ENCODE measurements at regions not wholly inside any gene's neighbourhood (a gene's known extent, or its start where the extent isn't known, plus 50 kb on each side); places are given as distances from the start of the nearest gene placed in this dataset.
"Not testable (repeated sequence)": the region's sequence is repeated elsewhere in the genome, so short reads cannot be mapped to it uniquely, and the experiment has no call there.

DNA sequence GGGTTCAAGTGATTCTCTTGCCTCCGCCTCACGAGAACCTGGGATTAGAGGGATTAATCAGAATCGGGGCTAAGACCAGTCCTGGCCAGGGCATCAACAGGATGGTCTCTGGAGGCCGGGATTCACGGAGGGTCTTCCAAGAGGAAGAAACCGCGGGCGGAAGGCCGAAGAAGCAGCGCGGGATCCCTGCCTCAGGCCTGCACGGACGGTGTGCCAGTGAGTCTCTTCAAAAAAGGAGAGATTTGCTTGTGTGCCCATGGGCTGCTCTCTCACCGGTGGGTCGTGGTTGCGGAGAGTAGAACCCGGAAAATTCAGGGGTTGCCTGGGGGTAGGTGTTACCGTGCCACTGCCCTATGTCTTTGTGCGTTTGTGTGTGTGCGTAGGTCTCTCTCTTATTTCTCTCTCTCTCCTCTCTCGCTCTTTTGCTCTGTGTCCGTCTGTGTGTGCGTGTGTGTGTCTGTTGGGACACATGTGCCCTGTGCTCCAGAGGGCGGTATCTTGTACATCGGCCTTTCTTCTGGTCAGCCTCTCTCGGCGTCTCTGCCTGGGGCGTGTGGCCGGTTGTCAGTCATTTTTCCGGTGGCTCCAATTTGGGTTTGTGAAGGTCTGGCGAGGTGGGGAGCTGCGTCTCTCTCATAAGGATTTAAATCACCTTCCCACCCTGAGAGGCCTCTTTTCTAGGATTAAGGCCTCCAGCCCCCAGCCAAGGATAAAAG is 613.2 kb downstream of the KCNJ18 start:
- no peak for DNase-seq (ENCODE audit: low read depth, low spot score)

DNA sequence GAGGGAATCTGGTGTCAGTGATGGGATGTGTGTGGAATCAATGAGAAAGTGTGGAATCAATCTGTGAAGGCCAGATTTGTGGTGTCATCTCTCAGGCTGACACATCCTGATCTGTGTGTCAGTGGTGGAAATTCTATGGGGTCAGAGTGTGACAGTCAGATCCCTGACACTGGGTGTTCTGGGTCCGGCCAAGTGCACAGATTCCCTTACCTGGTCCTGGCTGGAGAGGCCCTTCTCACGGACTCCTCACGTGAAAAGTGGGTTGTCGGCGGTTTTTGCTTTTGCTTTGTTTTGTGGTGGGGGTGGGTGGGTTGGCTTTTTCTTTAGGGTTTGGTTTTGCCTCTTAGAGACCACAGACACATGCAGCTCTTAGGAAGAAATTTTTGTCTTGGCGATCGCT is 618.0 kb downstream of the KCNJ18 start:
- not testable (repeated sequence) for DNase-seq (ENCODE audit: low read depth, low spot score)

DNA sequence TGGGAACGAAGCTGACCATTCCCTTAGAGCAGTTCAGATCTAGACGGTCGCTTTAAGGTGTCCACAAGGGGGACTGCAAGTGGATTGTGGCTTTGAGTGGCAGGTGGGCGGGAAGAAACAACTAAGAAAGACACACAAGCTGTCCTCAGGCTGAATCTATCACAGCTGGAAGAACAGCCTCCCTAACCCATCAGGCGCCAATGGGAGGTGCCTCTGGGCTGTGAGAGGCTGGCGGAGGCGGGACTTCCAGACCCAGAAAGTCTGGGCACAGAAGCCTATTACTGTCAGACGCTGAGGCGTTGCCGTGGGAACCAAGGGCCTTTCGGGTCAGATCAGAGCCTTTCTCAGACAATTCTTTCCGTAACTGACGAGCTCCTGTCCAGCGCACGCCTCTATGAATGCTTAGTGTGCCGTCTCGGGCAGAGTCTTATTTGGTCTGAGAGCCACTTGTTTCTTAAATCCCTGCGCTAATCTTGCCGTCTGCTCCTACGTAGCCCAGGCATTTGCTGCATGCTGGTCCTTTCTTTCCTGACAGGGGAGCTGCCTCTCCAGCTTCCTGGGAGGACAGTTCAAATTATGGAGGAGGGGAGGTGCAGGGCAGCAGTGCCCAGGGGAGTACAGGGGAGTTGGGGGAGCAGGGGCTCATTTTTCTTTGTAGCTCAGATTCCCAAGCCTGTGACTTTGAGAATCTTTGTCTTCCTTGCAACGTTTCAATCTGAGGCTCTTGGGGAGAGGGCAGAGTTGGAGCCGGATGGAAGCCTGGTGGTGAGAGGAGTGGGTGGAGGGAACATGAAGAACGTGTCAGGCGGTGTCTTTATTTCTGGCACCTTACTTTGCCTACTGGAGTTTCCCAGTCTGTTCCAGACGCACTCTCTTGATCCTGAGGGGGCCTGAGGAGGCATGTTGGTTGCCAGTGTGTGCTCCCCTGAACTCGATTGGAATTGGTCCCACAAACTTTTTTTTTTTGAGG is 618.7 kb downstream of the KCNJ18 start:
- DNase-seq (ENCODE audit: low read depth, low spot score): peak; percentile 83

DNA sequence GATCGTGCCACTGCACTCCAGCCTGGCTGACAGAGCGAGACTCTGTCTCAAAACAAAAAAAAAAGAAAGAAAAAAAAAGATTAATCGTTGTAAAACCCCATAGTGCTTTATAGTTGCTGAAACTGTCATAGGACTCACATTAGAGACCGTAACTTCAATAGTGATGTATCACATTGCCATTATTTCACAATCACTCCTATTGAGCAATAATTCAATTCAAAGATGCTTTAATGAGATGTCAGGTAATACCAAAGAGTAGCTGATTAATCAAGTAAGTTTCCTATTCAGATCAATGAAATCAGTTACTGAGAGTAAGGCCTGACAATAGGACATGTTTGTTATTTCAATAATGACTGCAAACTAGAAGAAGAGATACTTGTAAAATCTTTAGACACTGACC is 628.7 kb downstream of the KCNJ18 start:
- DNase-seq (ENCODE audit: low read depth, low spot score): not testable (repeated sequence)

DNA sequence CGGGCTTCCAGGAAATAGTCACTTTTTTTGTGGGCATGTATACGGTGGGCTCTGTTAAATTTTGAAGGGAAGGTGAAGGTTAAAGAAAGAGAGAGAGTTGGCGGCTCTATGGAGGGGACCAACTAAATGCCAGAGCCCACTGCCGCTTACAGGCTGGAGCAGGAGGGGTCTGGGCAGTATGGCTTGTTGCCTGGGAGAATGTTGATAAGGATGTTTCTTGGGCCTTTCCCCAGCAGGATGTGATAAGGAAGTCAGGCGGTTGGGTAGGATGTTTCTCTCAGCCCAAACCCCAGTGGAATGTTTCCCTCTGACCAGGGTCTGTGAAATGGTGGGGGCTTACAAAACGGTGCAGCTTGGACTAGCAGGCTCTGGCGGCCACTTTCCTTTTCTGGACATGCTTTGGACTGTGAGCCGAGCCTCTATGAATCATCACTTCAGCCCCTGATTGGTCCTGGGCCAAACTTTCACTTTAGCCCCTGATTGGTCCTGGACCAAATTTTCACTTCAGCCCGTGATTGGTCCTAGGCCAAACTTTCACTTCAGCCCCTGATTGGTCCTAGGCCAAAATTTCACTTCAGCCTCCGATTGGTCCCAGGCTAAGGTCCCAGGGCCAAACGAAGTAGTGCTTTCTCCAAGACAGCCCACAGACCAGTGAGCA is 630.7 kb downstream of the KCNJ18 start:
- not testable (repeated sequence) for DNase-seq (ENCODE audit: low read depth, low spot score)

DNA sequence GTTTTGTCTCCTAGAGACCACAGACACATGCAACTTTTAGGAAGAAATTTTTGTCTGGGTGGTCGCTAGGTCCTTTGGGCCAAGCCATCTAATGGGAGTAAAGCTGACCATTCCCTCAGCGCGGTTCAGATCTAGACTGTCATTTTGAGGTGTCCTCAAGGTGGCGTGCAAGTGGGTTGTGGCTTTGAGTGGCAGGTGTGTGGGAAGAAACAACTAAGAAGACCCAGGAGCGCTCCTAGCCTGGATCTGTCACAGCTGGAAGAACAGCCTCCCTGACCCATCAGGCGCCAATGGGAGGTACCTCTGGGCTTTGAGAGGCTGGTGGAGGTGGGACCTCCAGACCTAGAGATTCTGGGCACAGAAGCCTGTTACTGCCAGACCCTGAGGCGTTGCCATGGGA is 645.1 kb downstream of the KCNJ18 start:
- DNase-seq (ENCODE audit: low read depth, low spot score): no peak

DNA sequence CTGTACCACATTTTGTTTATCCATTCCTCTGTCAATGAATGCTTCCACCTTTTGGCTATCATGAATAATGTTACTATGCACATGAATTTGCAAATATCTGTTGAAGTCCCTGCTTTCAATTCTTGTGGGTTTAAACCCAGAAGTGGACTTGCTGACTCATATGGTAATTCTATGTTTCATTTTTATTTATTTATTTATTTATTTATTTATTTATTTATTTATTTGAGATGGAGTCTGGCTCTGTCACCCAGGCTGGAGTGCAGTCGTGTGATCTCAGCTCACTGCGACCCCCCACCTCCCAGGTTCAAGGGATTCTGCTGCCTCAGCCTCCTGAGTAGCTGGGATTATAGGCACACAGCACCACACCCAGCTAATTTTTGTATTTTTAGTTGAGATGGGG is 664.3 kb downstream of the KCNJ18 start:
- not testable (repeated sequence) for DNase-seq (ENCODE audit: low read depth, low spot score)

DNA sequence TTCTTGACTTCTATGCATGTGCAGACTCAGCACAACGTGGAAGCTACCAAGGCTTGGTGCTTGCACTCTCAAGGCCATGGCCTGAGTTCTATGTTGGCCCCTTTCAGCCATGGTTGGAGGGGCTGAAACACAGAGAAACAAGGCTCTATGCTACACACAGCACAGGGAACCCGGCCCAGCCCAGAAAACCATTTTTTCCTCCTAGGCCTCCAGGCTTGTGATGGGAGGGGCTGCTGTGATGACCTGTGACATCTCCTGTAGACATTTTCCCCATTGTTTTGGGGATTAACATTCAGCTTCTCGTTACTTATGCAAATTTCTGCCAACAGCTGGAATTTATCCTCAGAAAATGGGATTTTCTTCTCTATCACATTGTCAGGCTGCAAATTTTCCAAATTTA is 678.7 kb downstream of the KCNJ18 start:
- DNase-seq (ENCODE audit: low read depth, low spot score): not testable (repeated sequence)

DNA sequence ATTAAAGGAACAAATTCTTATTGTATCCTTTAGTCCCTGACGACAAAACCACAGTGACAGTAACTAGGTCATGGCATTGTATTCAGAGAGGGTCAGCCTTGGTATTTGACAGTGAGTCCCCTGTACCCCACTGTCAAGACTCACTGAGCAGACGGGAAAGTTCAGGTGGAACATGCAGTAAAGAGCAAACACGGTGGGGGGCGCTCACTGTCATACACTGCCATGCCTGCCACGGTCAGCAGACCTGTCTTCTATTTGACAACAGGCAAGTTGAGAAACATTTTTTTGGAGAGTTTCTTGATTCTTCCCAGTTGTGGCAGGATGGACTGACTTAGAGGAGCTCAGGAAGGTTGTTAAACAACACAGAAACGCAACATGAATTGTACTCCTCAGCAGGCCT is 681.6 kb downstream of the KCNJ18 start:
- no peak for DNase-seq (ENCODE audit: low read depth, low spot score)

DNA sequence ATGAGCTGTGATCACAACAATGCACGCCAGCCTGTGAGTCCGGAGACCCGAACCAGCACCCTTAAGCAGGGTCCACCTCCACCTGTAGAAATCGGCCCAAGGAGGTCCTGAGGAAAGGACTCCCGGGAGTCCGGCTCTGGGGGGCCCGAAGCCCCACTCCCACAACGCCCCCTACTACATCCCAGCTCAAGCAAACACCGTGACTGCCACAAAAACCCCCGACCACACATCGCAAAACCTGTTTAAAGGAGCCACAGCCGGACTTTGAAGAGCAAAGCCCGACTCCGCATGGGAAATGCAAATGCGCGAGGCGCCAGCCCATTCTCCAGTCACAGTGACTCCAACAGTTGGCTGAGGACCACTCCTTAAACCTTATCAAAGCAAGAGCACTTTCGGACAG is 682.4 kb downstream of the KCNJ18 start:
- DNase-seq (ENCODE audit: low read depth, low spot score): no peak

DNA sequence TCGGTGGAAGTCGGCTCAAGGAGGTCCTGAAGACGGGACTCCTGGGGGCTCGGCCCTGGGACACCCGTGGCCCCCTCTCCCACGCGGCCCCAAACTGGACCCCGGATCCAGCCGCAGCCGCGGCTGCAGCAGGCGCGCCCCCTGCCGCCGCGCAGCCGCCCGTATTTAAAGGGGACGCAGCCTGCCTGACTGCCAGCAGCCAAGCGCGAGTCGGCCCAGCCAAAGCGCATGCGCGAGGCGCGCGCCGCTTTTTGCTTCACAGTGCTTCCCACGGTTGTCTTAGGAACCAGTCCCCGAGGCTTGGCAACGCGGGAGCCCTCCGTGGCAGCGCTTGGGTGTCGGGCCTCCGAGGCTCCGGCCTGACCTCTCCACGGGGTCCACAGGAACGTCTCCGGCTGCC is 684.4 kb downstream of the KCNJ18 start:
- not testable (repeated sequence) for DNase-seq (ENCODE audit: low read depth, low spot score)

DNA sequence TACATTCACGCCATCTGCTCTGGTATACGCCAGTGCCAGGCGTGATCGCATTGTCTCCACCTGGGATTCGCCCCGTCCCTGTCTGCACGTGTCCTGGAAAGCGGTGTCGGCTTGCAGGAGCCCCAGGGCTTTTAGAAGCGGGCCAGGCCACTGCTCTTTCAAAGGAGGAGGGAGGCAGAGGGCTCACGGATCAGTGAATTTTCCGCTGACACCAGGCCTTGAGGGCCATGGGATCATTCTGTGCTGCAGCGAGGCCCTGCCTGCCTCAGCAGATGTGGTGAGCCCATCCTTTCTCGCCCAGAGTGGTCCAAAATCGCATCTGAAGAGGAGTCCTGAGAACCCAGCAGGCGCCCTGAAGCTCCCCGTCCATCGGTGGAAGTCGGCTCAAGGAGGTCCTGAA is 686.4 kb downstream of the KCNJ18 start:
- DNase-seq (ENCODE audit: low read depth, low spot score): not testable (repeated sequence)

DNA sequence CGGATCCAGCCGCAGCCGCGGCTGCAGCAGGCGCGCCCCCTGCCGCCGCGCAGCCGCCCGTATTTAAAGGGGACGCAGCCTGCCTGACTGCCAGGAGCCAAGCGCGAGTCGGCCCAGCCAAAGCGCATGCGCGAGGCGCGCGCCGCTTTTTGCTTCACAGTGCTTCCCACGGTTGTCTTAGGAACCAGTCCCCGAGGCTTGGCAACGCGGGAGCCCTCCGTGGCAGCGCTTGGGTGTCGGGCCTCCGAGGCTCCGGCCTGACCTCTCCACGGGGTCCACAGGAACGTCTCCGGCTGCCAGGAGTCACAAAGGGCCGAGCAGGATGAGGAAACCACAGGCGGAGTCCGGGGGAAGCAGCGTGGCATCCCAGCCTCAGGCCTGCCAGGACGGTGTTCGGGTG is 689.3 kb downstream of the KCNJ18 start:
- DNase-seq (ENCODE audit: low read depth, low spot score): not testable (repeated sequence)

DNA sequence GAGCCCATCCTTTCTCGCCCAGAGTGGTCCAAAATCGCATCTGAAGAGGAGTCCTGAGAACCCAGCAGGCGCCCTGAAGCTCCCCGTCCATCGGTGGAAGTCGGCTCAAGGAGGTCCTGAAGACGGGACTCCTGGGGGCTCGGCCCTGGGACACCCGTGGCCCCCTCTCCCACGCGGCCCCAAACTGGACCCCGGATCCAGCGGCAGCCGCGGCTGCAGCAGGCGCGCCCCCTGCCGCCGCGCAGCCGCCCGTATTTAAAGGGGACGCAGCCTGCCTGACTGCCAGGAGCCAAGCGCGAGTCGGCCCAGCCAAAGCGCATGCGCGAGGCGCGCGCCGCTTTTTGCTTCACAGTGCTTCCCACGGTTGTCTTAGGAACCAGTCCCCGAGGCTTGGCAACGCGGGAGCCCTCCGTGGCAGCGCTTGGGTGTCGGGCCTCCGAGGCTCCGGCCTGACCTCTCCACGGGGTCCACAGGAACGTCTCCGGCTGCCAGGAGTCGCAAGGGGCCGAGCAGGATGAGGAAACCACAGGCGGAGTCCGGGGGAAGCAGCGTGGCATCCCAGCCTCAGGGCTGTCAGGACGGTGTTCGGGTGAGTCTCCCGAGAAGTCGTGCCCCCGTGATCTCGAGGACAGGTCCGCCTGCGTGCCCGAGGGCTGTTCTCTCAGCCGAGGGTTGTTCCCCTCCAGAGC is 691.6 kb downstream of the KCNJ18 start:
- not testable (repeated sequence) for DNase-seq (ENCODE audit: low read depth, low spot score)

DNA sequence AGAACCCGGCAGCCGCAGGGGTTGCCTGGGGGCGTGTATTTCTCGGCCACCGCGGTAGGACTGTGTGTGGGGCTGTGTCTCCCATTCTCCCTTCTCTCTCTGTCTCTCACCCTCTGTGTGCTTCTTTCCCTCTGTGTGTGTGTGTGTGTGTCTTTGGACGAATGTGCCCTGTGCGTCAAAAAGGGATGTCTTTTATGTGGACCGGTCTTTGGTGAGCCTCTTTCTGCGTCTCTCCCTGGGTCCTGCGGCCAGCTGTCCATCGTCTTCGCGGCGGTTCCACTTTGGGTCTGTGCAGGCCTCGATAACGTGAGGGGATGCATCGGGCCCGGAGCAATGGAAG is 692.1 kb downstream of the KCNJ18 start:
- DNase-seq (ENCODE audit: low read depth, low spot score): not testable (repeated sequence)

DNA sequence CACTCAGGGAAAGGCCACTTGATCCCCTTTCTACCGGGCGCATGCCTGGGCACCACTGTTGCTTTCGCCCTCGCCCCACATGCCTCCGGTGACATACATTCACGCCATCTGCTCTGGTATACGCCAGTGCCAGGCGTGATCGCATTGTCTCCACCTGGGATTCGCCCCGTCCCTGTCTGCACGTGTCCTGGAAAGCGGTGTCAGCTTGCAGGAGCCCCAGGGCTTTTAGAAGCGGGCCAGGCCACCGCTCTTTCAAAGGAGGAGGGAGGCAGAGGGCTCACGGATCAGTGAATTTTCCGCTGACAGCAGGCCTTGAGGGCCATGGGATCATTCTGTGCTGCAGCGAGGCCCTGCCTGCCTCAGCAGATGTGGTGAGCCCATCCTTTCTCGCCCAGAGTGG is 706.1 kb downstream of the KCNJ18 start:
- DNase-seq (ENCODE audit: low read depth, low spot score): not testable (repeated sequence)

DNA sequence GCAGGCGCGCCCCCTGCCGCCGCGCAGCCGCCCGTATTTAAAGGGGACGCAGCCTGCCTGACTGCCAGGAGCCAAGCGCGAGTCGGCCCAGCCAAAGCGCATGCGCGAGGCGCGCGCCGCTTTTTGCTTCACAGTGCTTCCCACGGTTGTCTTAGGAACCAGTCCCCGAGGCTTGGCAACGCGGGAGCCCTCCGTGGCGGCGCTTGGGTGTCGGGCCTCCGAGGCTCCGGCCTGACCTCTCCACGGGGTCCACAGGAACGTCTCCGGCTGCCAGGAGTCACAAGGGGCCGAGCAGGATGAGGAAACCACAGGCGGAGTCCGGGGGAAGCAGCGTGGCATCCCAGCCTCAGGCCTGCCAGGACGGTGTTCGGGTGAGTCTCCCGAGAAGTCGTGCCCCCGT is 706.7 kb downstream of the KCNJ18 start:
- not testable (repeated sequence) for DNase-seq (ENCODE audit: low read depth, low spot score)

DNA sequence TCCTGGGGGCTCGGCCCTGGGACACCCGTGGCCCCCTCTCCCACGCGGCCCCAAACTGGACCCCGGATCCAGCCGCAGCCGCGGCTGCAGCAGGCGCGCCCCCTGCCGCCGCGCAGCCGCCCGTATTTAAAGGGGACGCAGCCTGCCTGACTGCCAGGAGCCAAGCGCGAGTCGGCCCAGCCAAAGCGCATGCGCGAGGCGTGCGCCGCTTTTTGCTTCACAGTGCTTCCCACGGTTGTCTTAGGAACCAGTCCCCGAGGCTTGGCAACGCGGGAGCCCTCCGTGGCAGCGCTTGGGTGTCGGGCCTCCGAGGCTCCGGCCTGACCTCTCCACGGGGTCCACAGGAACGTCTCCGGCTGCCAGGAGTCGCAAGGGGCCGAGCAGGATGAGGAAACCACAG is 712.8 kb downstream of the KCNJ18 start:
- DNase-seq (ENCODE audit: low read depth, low spot score): not testable (repeated sequence)

DNA sequence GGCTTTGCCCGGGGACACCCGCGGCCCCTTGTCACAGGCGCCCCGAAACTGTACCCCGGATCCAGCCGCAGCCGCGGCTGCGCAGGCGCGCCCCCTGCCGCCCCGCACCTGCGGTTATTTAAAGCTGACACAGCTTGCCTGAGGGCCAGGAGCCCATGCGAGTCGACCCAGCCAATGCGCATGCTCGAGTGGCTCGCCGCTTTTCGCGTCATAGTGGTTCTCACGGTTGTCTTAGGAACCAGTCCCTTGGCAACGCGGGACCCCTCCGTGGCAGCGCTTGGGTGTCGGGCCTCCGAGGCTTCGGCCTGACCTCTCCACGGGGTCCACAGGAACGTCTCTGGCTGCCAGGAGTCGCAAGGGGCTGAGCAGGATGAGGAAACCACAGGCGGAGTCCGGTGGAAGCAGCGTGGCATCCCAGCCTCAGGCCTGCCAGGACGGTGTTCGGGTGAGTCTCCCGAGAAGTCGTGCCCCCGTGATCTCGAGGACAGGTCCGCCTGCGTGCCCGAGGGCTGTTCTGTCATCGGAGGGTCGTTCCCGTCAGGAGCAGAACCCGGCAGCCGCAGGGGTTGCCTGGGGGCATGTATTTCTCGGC is 716.9 kb downstream of the KCNJ18 start:
- no peak for DNase-seq (ENCODE audit: low read depth, low spot score)

DNA sequence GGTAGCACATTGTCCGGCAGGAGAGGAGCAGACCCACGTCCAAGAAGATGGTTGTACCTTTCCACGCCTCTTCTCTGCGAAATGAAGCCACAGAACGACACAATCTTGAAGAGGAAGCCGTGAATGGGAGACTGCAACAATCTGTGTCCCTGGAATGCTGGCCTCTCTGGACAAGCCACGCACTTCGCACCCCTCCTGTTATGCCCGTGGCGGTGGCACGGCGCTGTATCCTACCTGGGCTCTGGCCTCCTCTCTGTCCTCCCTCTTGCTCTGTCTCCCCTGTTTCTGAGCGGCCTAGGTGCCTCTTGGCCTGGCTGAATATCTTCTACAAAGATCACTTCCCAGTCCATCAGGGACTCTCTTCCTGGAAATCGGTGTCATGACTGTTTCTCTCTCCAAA is 717.8 kb downstream of the KCNJ18 start:
- no peak for DNase-seq (ENCODE audit: low read depth, low spot score)

DNA sequence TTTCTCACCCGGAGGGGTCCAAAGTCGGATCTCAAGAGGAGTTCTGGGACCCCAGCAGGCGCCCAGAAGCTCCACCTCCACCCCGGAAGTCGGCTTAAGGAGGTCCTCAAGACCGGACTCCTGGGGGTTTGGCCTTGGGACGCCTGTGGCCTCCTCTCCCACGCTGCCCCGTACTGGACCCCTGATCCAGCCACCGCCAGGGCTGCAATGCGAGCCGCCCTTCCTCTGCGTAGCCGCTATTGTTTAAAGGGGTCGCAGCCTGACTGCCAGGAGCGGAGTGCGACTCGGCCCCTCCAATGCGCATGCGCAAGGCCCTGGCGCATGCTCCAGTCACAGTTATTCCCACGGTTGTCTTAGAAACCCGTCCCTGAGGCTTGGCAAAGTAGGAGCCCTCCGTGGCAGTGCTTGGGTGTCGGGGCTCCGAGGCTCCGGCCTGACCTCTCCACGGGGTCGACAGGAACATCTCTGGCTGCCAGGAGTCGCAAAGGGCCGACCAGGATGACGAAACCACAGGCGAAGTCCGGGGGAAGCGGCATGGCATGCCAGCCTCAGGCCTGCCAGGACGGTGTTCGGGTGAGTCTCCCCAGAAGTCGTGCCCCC is 719.0 kb downstream of the KCNJ18 start:
- DNase-seq (ENCODE audit: low read depth, low spot score): no peak

Measured in iPS DF 19.7 (cell line).